ENCODE measurements at regions not wholly inside any gene's neighbourhood (a gene's known extent, or its start where the extent isn't known, plus 50 kb on each side); places are given as distances from the start of the nearest gene placed in this dataset.

- no peak for DNase-seq (ENCODE audit: low read depth)
Measured at GRCh38 chr18:8969639-8970390, 132.7 kb upstream of the NDUFV2 start.

DNA sequence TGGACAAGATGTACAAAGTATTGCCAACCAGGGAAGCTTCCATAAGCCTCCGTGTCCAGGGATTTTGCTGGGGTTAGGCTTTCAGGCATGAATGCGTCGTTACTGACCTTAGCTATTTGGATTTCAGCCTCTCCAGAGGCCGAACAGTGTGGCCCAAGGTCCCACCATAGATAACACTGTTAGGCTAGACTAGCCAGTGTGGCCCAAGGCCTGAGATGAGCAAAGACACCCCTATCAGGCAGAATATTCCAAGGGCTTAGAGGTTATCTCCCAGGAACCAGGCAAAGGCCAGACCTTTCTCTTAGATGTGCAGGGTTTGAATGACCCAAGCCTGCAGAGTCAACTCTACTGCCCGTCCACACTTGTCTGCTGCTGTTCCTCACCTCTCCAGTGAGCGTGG lies 131.7 kb upstream of the NDUFV2 start:
- no peak for DNase-seq (ENCODE audit: low read depth)

- no peak for DNase-seq (ENCODE audit: low read depth)
Measured at GRCh38 chr18:8972116-8972515, 130.4 kb upstream of the NDUFV2 start.

DNA sequence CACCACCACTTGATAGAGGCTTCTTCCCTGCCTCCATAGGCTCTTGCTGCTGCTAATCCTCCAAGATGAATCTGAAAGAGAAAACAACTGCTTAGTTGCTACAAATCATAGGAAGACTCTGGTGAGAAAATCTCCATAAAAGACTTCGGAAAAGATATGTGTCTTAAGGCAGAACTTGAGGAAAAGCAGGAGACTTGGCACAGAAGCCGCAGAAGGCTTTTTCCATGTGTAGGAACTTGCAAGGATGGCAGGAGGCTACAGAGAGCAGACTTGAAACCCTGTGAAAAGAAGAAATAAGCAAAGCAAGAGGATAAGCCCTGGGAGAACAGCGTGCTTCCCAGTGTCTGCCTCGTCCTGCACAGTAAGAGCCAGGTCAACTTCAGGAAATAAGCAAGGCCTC lies 128.2 kb upstream of the NDUFV2 start:
- no peak for DNase-seq (ENCODE audit: low read depth)

GRCh38 chr18:8974696-8975095 lies 127.8 kb upstream of the NDUFV2 start:
- DNase-seq (ENCODE audit: low read depth), result no peak

- DNase-seq (ENCODE audit: low read depth), result no peak
Measured at GRCh38 chr18:8975624-8976023, 126.9 kb upstream of the NDUFV2 start.

DNA sequence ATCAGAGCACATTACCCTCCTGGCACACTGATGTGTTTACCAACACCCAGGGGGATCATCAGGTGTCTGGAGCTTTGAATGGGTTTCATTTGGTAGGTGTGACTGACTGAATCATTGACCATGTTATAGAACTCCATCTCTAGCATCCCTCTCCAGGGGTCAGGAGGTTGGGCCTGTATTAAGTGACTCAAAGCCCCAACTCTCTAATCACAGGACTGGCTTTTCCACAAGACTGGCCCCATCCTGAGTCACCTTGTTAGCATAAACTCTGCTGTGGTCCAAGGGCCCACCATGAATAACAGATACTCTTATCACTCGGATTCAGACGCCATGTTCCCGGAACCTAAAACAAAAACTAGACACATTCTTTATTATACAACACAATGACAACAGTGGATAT lies 125.9 kb upstream of the NDUFV2 start:
- DNase-seq (ENCODE audit: low read depth), result no peak

GRCh38 chr18:8977166-8977565 lies 125.3 kb upstream of the NDUFV2 start:
- DNase-seq (ENCODE audit: low read depth), result no peak

DNA sequence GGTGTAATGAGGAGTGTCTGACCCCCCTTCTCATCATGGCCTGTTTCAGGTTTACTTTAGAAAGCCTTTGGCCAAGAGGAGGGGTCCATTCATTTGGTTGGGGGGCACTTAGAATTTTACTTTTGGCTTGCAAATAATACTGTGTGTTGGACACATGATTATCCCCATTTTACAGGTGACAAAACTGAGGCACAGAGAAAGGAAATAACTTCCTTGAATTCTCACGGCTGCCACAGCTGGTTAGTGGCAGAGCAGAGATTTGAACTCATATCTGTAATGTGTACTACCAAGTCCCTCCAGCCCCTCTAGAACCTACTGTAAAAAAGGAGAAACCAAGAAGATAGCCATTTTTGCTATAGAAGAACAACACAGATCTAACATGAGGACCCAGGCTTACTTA lies 124.8 kb upstream of the NDUFV2 start:
- no peak for DNase-seq (ENCODE audit: low read depth)

GRCh38 chr18:8978394-8978793 lies 124.1 kb upstream of the NDUFV2 start:
- no peak for DNase-seq (ENCODE audit: low read depth)

DNA sequence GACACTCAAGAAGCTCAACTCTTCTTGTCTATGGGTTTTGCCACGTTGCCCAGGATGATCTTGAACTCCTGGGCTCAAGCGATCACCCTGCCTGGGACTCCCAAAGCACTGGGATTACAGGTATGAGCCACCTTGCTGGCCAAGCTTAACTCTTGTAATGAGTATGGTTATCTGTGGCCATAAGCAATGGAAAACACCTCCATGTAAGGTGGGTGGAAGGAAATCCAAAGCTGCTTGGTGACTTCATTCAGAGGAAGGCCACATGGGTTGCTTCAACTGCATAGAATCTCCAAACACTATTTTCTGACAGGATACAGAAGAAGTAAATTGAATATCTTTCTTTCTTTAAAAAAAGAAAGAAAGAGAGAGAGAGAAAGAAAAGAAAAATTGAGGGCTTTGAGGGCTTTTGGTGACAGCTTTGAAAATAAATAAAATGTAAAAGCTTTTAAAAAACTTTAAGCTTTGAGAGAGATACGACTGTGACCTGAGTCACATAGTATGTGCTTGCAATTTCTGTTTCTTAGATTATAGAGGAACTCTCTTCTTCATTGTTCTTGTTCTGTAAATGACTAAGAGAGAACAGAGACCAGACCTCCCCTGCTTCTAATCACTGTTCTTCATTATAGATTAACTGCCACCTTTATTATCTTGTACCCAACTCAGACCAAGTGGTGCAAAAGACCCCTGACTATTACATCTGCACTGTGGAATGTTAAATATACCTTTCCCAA lies 123.1 kb upstream of the NDUFV2 start:
- DNase-seq (ENCODE audit: low read depth), result no peak

GRCh38 chr18:8980496-8980895 lies 122.0 kb upstream of the NDUFV2 start:
- no peak for DNase-seq (ENCODE audit: low read depth)

GRCh38 chr18:8980918-8981317 lies 121.6 kb upstream of the NDUFV2 start:
- DNase-seq (ENCODE audit: low read depth), result no peak

GRCh38 chr18:8982416-8983183 lies 119.9 kb upstream of the NDUFV2 start:
- DNase-seq (ENCODE audit: low read depth), result peak; percentile 56

DNA sequence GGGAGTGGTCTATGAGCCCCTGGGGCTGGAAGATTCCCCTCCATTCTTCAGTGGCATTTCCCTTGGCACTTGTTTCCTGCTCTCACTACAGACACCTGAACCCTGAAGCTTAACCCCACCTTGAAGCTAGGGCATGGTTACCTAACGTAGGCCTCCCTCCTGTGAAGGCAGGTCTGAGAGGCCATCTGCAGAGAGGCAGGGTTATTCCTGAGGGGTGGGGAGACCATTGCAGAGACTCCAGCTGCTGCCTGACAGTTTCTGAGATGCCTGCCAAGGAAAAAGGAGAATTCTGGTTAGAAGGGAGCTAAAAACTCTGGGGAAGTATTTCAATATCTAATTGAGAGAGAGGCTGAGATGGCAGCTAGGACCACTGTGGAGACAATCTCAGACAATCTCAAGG lies 119.3 kb upstream of the NDUFV2 start:
- DNase-seq (ENCODE audit: low read depth), result no peak

DNA sequence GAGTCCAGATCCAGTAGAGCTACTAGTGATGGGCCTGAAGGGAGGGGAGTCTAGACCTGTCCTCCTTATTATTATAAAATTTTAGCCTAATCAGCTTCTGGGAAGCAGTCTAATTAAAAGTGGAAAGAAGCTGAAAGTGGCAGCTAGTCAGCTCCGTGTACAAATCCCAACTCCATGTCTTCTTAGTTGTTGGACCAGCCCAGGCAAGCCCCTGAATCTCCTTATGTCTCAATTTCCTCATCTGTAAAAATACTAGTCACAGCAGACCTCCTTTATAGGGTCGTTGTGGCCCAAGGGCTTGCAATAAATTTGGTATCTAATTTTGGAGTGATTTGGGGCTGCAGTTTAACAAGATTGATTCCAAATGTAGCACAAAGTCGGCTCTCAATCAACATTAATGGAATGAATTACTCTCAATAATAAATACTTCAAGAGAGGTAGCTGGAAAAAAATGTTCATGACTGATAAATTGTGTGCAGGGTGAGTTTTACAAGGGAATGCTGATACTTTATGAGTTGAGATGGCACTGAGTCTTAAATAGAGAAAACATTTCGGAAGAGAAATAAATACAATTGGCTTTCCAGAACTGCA lies 118.3 kb upstream of the NDUFV2 start:
- no peak for DNase-seq (ENCODE audit: low read depth)

DNA sequence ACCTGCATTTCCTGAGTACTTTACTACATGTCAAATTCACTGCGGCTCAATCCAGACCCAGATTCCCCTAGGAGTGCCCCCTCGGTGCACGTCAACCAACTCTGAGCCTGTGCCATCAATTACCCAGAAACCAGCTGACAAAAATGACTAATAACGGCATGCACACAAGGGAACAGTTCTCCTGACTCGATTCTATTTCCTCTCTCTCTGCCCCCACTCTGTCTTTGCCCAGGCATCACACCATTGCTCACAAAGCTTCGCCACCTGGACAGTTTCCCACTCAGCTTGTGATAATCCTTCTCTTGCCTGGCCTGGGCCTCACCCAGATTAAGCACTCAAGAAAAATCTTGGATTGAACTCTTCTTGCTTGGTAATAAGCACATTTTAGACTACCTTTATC lies 115.3 kb upstream of the NDUFV2 start:
- peak; percentile 24 for DNase-seq (ENCODE audit: low read depth)

DNA sequence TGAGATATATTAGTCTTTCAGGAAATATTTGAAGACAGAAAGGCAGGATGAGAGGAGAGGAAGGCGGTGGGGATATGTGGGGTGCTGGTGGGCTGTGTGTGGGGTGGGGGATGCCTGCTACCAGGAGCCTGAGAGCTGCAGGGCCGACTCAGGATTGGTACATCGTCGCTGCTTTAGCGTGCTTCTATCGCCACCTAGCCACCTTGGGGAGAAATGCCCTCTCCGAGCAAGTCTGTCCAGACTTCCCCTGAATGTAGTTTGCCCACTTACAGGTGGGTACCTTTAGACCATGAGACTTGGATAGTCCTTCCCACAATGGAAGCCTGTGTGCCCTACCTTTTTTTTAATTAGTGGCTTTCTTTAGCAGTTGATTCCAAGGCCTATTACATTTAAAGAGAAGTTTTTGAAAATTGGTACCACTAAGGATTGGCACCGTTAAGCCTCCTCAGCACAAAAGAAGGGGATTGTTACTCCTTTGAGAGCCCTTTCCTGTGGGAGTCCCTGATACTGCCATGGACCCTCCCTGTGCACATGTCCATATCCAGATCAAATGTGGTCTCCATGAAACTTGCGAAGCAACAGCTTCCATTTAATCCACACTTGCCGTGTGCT lies 114.1 kb upstream of the NDUFV2 start:
- DNase-seq (ENCODE audit: low read depth), result no peak

GRCh38 chr18:8989017-8989416 lies 113.5 kb upstream of the NDUFV2 start:
- no peak for DNase-seq (ENCODE audit: low read depth)

GRCh38 chr18:8989855-8990254 lies 112.6 kb upstream of the NDUFV2 start:
- no peak for DNase-seq (ENCODE audit: low read depth)

- no peak for DNase-seq (ENCODE audit: low read depth)
Measured at GRCh38 chr18:8990276-8991031, 112.0 kb upstream of the NDUFV2 start.

All from HS-27A (cell line).